Stimulated activated naive CD8-positive, alpha-beta T cell treated with anti-CD3 and anti-CD28 coated beads, Interleukin-15, amount 100 ng/mL, for 72 hours (primary cell): ENCODE measurements at regions not wholly inside any gene's neighbourhood (a gene's known extent, or its start where the extent isn't known, plus 50 kb on each side); places are given as distances from the start of the nearest gene placed in this dataset.
A peak's percentile ranks its signal among the peaks of the same experiment; 100 is the strongest.
"Not testable (repeated sequence)": the region's sequence is repeated elsewhere in the genome, so short reads cannot be mapped to it uniquely, and the experiment has no call there.

ENCODE experiments used
- ATAC-seq: fragments of 150-1000 bp; cut with Tn5 transposase; 2 replicates; pipeline ENCODE4 v1.10.0; 2021; ENCODE audit warnings: mild to moderate bottlenecking, moderate library complexity
- DNase-seq, 2 donors: peaks; one replicate each; pipeline ENCODE4 v3.0.0; 2021 to 2022
- H3K27ac Mint-ChIP-seq, 2 donors: one replicate each; pipeline ENCODE4 v1.8.0; 2022; ENCODE audit warnings: mild to moderate bottlenecking in 2 of 2, mixed read lengths in 2 of 2, moderate library complexity in 2 of 2
- H3K27me3 Mint-ChIP-seq: one replicate; pipeline ENCODE4 v1.8.0; 2022; ENCODE audit warnings: mixed read lengths
- H3K4me1 Mint-ChIP-seq: one replicate; pipeline ENCODE4 v1.8.0; 2022; ENCODE audit warnings: mild to moderate bottlenecking, mixed read lengths
- H3K4me3 Mint-ChIP-seq, 2 donors: one replicate each; pipeline ENCODE4 v1.8.0; 2022; ENCODE audit warnings: mild to moderate bottlenecking in 2 of 2, mixed read lengths in 2 of 2, moderate library complexity in 1 of 2
- H3K9me3 Mint-ChIP-seq, 2 donors: one replicate each; pipeline ENCODE4 v1.8.0; 2022; ENCODE audit warnings: mixed read lengths in 2 of 2

DNA sequence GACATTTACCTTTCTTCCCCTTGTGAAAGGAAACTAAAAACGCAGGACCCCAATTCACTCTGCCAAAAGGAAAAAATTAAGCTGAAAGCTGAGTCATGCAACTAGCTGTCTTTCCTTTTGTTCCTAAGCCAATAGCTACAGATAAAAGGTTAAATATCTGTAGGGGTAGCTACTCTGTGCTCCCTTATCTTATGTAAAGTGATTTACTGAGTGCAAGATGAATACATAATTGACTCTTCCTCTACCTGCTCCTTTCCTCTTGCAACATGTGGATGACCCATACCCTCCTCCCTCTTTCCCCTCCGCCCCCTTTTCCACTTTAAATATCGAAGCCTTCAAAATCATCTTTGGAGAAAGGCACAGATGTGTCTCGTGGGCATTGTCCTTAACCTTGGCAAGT, 68.0 kb upstream of the ZNF157 start:
- no peak overlapping the region for H3K27ac Mint-ChIP-seq
- ATAC-seq (no peak), DNase-seq (no peak)
- H3K9me3 Mint-ChIP-seq: no peaks in the 10 kb centered on the region
- H3K4me1 Mint-ChIP-seq: no peaks in the 10 kb centered on the region
- no peaks in the 10 kb centered on the region for H3K27me3 Mint-ChIP-seq
- no peak overlapping the region for H3K4me3 Mint-ChIP-seq

DNA sequence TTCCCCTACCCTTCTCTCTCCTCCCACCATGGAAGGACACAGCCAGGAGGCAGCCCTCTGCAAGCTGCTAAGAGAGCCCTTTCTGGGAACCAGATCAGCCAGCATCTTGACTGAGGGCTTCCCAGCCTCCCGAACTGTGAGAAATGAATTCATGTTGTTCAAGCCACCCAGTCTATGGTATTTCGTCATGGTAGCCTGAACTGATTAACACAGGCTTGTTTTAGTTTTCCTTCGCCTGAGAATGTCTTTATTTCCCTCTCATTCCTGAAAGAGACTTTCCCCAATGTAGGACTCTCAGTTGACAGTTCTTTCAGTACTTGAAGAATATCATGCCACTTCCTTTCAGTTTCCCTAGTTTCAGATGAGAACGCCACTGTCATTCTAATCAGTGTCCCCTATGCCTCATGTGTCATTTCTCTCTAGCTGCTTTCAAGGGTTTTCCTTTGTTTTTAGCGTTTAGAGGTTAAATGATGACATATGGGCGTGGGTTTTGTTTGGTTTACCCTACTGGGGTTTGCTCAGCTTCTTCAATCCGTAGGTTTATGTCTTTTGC, 63.8 kb upstream of the ZNF157 start:
- H3K9me3 Mint-ChIP-seq, H3K4me1 Mint-ChIP-seq, H3K27me3 Mint-ChIP-seq, ATAC-seq, H3K4me3 Mint-ChIP-seq, DNase-seq, H3K27ac Mint-ChIP-seq: not testable (repeated sequence)

DNA sequence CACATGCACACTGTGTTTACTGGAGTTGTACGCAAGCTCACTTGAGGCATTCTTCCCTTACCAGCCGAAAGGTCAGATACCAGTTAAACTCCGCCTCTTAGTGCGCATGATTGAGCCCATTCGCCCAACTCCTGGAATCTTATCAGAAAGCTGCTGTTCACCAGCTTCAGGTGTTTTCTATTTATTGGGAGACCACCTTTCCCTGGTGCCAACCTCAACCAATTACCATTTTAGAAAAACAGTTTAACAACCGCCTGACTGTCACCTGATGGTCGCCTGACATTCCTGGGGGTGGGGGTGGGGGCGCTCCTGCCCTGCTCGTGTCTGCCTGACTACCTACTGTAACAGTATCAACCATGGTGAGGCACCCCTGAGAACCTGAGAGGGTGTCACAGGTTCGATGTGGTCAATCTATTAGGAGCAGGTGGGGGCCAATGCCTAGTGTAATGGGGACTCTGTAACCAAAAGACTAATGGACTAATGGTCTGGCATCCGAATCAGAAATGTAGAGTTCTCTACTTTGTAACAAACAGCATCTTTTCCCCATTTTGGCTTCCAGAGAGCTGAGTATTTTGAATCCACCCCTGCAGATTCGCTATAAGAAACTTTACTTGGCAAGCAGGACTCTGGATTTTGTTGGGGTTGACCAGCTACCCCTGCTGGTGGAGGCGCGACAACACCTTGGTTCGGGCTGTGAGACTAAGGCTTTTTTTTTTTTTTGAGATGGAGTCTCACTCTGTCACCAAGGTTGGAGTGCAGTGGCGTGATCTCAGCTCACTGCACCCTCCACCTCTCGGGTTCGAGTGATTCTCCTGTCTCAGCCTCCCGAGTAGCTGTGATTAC, 58.2 kb upstream of the ZNF157 start:
- Mint-ChIP-seq H3K9me3 (no peaks in the 10 kb centered on the region), H3K27me3 (no peaks in the 10 kb centered on the region), H3K27ac (no peak overlapping the region), H3K4me3 (no peak overlapping the region), H3K4me1 (no peaks in the 10 kb centered on the region)
- ATAC-seq (peak; percentile 84), DNase-seq (peak; percentile 8 to 50)

DNA sequence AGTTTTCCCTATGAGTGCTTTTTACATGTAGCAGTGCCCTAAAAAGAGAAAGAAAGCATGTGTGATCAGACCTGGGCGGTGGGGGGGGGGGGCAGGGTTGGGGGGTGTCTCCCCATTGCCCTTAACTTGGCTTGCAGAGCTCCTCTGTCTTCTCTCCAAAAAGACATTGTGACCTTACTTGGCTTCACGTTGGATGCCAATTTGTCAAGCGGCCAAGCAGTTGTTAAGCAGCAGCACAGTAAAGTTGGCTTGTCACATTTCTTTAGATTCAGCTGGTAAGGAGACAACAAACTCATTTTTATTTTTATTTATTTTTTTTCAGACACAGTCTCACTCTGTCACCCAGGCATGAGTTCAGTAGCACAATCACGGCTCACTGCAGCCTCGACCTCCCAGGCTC, 57.3 kb upstream of the ZNF157 start:
- Mint-ChIP-seq H3K27me3 (no peaks in the 10 kb centered on the region), H3K9me3 (no peaks in the 10 kb centered on the region), H3K4me3 (no peak overlapping the region), H3K27ac (no peak overlapping the region), H3K4me1 (no peaks in the 10 kb centered on the region)
- DNase-seq: no peak
- no peak for ATAC-seq

DNA sequence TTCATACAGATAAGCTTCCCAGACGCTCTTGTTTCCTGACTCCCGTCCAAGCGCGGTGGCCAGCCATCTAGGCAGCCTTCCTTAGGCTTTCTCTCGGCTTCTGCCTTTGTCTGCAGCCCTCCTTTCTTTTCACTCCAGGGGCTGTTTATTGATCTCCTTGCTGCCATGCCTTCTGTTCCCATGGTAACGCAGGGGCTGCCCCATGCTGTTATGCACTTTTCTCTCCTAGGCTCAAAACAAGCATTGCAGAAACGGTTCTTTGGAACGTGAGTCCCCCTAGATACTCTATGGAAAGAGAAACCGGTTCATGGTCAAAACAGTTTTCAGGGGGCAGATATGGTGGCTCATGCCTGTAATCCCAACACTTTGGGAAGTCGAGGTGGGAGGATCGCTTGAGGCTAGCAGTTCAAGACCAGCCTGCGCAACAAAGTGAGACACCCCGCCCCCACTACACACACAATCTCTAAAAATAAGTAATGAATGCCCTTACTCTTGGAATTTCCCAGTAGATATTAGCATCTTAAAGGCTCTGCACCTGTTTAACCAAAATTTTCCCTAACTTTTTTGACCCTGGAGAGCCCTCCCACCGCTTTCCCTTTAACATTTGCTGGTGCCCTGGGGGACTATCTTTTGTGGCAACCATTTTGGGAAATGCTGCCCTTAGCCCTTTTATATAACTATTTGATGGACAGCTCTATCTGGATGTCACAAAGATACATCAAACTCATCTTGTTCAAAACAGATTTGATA, 53.9 kb upstream of the ZNF157 start:
- no peak for ATAC-seq
- H3K4me3 Mint-ChIP-seq: no peak overlapping the region
- no peak overlapping the region for H3K27ac Mint-ChIP-seq
- H3K4me1 Mint-ChIP-seq: no peaks in the 10 kb centered on the region
- no peak for DNase-seq
- H3K9me3 Mint-ChIP-seq: no peaks in the 10 kb centered on the region
- no peaks in the 10 kb centered on the region for H3K27me3 Mint-ChIP-seq
